Stimulated activated naive CD8-positive, alpha-beta T cell treated with anti-CD3 and anti-CD28 coated beads, Interleukin-15, Interleukin-2, amounts not matched to agents 100 U/mL and 50 U/mL, for 24 hours (primary cell): ENCODE measurements at regions not wholly inside any gene's neighbourhood (a gene's known extent, or its start where the extent isn't known, plus 50 kb on each side); places are given as distances from the start of the nearest gene placed in this dataset.

Experiments used
- ATAC-seq: fragments of 150-1000 bp; cut with Tn5 transposase; one replicate; pipeline ENCODE4 v1.10.0; 2021
- DNase-seq: peaks from one replicate; pipeline ENCODE4 v3.0.0; 2021

DNA sequence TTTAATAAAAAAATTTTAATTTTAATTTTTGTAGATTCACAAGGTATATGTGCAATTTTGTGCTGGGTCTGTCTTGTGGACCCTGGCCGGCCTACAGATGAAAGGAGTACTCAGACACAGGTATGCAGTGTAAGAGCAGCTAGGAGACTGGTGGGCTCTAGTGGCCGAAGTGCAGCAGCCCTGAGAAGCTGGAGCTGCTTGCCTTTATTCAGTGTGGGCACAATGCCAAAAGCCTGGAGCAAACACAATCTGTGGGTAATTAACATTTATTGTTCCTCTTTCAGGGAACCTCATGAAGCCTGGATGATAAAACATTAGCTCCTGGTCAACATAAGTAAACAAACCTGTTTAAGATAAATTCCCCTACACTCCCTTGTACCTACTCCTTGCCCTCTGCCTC is 135.7 kb upstream of the SEL1L start:
- ATAC-seq = no peak

GRCh38 chr14:81673930-81674329 is 140.3 kb upstream of the SEL1L start:
- DNase-seq = no peak
- no peak for ATAC-seq

More for the DNA sequence above, 135.7 kb upstream of the SEL1L start:
- DNase-seq = no peak

DNA sequence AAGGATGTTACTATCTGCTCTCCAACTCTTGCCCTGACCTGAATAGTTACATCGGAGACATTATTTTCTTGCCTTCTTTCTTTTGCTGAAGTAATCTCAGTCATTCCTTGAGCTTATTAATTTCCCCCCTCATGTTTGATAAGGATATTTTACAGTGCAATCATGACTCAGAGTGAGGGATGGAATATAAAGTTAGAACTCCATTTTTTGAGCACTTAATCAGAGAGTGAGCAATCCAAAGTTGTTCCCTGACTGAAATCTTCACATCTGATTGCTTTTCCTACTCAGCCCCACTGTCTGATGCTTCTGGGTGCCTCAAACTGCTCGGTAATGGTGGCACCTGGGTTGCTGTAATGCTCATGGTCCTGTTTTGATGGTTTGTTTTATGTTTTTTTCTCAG is 142.7 kb upstream of the SEL1L start:
- ATAC-seq (no peak), DNase-seq (no peak)

DNA sequence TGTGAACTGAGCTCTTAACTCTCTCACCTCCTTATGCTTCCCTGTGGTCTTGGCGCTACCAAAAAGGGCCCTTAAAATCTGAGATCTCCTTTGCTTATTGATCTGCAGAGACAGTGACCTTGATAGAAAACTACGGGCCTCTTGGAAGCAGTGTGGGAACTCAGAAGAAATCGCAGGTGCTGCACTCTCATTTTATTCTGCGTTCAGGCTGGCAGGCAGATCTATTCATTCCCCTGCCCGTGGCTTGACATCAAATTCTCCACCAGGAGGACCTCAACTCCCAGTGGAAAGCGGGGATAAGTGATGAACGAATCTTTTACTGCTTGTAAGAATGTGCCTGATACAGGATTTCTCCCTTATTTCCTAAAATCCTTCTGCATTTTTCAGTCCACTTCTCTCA is 143.2 kb upstream of the SEL1L start:
- ATAC-seq = no peak
- no peak for DNase-seq

DNA sequence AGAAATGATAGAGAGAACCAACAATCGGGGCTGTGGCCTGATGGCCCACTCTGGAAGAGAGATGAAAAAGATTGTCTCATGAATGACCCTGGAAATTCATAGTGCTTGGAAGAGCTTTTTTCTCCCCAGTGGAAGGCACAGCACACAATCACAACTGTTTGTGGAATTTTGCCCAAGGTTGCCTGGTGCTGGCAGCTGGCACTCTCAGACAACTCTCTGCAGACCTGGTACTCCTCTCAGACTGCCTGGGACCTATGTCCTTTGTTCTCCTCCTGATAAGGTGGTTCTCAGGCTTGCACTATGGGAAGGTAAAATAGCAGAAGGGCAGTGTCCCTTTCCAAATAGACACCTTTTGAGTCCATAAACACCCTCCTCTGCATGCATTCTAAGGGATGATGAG is 144.1 kb upstream of the SEL1L start:
- no peak for ATAC-seq
- no peak for DNase-seq

GRCh38 chr14:81679226-81679625 is 145.6 kb upstream of the SEL1L start:
- DNase-seq = no peak
- ATAC-seq = no peak

GRCh38 chr14:81681541-81681940 is 147.9 kb upstream of the SEL1L start:
- no peak for ATAC-seq
- no peak for DNase-seq

GRCh38 chr14:81682134-81682533 is 148.5 kb upstream of the SEL1L start:
- DNase-seq = no peak
- ATAC-seq = no peak

GRCh38 chr14:81682701-81683100 is 149.0 kb upstream of the SEL1L start:
- DNase-seq (no peak), ATAC-seq (no peak)

DNA sequence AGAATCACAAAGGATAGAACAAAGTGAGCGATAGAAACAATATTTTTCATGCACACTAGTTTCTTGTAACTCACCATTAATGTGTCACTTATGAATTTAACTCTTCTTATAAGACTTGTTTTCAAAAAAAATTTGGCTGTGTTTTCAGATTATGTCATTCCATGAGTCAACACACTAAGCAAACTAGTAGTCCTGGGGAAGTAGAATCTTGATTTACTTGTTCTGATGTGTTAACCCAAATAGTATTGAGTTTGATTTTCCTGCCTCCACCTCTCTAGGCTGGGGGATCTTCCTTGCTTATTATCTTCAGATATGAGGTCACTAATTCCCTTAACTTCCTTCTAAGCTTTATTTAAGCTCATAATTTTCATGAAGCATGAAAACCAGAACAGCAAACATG is 151.0 kb upstream of the SEL1L start:
- no peak for ATAC-seq
- no peak for DNase-seq

- ATAC-seq (no peak), DNase-seq (no peak)
These were observed 152.9 kb upstream of the SEL1L start for GRCh38 chr14:81686512-81686911.

DNA sequence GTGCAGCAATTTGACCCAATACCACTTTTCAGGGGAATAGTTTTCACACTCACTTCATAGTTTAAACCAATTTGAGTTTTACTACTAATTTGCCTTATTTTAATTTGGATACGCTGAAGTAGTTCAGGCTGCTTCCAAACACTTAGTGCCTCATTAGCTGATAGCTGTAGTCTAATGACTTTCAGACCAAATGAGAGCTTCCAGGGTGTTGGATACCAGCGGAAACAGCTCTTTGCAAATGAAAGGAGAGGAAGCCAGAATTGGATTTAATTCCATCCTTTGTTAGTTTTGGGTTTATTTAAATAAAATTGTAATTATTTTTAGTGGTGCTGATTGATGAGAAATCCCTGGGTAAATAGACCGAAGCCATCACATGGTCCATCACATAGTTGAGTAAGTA is 158.3 kb upstream of the SEL1L start:
- DNase-seq (no peak), ATAC-seq (no peak)

DNA sequence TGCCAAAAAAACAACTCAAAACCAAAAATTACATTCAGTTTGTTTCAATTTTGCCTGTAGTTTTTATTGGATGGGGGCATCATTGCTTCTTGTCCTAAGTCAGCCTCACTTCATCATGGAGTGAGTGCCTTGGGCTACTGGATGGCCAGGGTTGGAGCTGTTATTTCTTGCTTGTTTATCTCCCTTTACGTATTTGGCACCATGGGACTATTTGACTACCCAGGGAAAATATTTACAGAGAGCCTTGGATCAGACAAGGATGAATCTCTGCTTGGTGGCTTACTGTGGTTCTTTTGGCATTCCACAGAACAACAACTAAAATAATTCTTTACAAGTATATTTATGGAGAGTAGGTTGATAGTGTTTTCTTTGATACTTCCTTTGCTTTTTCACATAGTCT is 160.8 kb upstream of the SEL1L start:
- no peak for ATAC-seq
- DNase-seq = no peak

DNA sequence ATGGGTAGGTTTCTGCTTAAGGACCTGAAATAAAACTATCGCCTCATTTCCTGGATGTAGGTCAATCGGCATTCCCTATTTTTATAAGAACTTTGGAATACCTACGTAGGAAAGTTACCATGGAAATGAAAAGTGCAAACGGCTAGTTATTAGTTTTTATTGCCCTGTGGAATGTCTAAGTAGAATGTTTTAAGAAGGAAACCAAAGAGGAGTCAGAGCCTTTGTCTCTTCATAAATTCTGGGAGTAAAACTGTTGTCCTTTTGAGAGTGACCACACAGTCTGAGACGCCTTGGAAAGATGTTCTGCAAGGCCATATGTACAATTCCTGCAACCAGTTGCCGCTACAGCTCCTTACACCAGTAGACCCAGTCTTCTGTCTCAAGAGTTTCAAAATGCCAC is 176.0 kb upstream of the SEL1L start:
- DNase-seq (no peak), ATAC-seq (no peak)

GRCh38 chr14:81710232-81710845 is 176.7 kb upstream of the SEL1L start:
- peak; percentile 3 for DNase-seq
- ATAC-seq = no peak

DNA sequence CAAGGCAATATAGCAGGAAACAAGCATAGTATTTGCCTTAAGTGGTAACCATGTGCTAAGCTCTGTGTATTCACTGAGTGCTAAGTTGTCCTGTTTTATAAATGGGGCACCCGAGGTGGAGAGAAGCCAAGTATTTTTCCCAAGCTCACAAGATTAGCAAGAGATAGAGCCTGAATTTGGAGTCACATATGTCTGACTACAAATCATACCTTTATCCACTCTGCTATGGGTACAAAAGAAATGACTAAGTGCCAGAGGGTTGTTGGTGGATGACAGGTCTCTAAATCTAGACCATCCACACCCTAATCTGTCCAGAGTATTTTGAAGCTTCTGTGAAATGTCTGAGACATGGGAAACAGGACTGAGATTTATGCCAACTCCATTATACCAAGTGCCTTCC is 182.1 kb upstream of the SEL1L start:
- ATAC-seq = no peak
- no peak for DNase-seq

- no peak for DNase-seq
- ATAC-seq = no peak
These were observed 183.3 kb upstream of the SEL1L start for GRCh38 chr14:81716953-81717352.

GRCh38 chr14:81723956-81724355 is 190.3 kb upstream of the SEL1L start:
- ATAC-seq (no peak), DNase-seq (no peak)

DNA sequence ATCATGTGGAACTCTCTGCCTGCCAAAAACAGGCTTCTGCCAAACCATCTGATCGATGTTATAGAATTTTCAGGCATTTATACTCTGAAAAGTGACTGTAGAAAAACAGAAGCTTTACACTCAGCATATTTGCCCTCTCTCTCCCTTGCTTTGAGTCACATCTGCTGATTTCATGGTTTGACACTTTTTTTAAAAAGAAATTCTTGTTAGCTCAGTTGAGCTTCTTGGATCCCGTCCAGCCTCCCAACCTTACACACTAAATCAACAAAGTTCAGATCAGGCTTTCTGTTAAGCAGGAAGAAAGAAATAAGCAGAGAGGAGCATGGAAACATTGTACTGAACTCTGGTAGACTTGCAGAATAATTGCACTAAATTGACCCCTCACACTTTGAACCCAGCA is 193.6 kb upstream of the SEL1L start:
- ATAC-seq = no peak
- DNase-seq = no peak

DNA sequence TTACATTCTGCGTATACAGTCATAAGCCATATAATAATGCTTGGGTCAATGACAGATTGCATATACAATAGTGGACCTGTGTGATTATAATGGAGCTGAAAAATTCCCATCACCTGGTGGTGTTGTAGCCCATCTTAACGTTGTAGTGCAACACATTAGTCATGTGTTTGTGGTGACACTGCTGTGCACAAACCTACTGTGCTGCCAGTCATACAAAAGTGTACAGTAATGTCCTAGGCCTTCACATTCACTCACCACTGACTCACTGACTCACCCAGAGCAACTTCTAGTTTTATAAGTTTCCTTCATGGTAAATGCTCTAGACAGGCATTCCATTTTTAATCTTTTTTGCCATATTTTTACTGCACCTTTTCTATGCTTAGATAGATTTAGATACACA is 194.8 kb upstream of the SEL1L start:
- no peak for ATAC-seq
- DNase-seq = no peak

DNA sequence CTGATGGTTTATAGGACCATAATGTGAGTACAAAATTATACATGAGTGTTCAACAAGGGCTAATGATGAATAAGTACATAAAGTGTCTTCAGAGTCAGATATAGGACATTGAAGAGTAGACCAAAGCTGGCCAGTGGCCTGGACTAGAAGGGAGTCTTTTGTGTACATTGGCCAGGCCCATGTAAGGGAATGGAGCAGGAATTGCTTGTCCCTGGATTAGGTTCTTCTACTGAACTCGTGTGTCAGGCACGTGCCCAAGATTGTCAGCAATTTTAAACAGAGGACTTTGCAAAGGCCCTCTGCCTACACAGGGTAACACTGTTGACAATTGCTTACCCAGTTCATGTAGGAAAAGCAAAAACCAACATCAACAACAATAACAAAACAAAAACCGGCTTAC is 196.0 kb upstream of the SEL1L start:
- ATAC-seq (no peak), DNase-seq (no peak)

GRCh38 chr14:81737938-81738337 is 204.3 kb upstream of the SEL1L start:
- no peak for ATAC-seq
- DNase-seq = no peak

DNA sequence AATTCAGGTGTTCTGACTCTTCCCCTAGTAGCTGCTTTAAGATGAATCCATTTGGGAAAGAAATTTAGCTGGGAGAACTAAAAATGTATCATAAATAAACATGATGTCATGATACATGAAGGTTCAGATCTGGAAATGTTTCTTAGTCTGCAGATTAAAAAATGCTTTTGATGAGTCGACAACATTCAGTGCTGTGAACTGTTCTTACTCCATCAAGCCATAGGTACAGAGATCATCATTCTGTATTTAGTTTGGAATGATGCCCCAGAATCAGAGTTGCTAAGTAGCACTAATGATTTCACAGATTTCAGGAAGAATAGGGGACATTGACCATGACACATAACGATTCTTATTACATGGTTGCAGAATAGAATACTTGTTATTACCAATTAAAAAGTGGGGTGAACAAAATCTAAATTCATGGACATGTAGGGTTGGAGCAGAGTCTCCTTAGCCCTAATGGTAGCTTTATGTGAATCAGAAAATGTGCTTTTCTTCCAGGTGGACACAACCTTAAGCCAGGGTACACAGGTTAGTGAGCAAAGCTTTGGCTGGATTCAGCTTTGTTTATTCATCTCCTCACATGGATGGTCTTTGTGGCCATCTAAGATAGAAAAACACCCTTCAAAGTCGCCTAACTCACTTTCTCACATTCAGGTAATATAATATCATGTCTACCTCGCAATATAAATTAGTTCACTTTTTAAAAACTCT is 205.4 kb upstream of the SEL1L start:
- no peak for DNase-seq
- ATAC-seq = no peak

DNA sequence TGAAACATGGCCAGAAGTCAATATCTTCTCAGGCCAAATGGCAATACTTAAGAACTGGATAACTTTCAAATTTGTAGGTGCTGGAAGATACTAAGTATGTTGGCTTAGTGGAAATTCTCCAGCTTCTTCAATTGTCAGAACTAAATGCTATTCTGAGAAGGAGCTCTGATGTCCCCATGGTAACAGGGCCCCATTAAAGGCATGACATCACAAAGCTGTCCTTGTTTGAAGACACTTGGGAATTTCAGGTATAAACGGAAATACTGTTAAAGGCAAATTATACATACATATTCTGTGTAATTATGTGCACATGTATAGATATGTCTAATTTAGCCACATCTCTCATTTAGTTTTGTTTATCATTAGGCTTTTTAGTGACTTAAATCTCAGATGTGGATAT is 210.0 kb upstream of the SEL1L start:
- ATAC-seq (no peak), DNase-seq (no peak)
